HG03097 (cell line): ENCODE measurements at regions not wholly inside any gene's neighbourhood (a gene's known extent, or its start where the extent isn't known, plus 50 kb on each side); places are given as distances from the start of the nearest gene placed in this dataset.
A peak's percentile ranks its signal among the peaks of the same experiment; 100 is the strongest.

Experiments used
- ATAC-seq: cut with Tn5 transposase; IDR thresholded peaks from one replicate; pipeline ENCODE4 v1.9.1; 2021; ENCODE audit not compliant: unreplicated experiment, low FRiP score

- ATAC-seq = no peak
These were observed 51.5 kb downstream of the IRAG1 start for GRCh38 chr11:10641912-10642697.

GRCh38 chr11:10641177-10641911 lies 52.2 kb downstream of the IRAG1 start:
- ATAC-seq = peak; percentile 56

- ATAC-seq = no peak
These were observed 53.2 kb downstream of the IRAG1 start for GRCh38 chr11:10640308-10640707.

GRCh38 chr11:10639350-10639749 lies 54.2 kb downstream of the IRAG1 start:
- ATAC-seq = no peak

GRCh38 chr11:10638316-10638925 lies 55.1 kb downstream of the IRAG1 start:
- no peak for ATAC-seq

- ATAC-seq = no peak
These were observed 55.8 kb downstream of the IRAG1 start for GRCh38 chr11:10637731-10638151.

- ATAC-seq = no peak
These were observed 59.1 kb downstream of the IRAG1 start for GRCh38 chr11:10634407-10634806.

GRCh38 chr11:10633261-10633660 lies 60.3 kb downstream of the IRAG1 start:
- ATAC-seq = no peak

GRCh38 chr11:10632483-10632882 lies 61.1 kb downstream of the IRAG1 start:
- no peak for ATAC-seq

- ATAC-seq = no peak
These were observed 61.8 kb downstream of the IRAG1 start for GRCh38 chr11:10631761-10632160.

GRCh38 chr11:10629411-10630002 lies 61.0 kb upstream of the LYVE1 start:
- no peak for ATAC-seq

GRCh38 chr11:10628508-10629236 lies 60.2 kb upstream of the LYVE1 start:
- ATAC-seq = no peak

GRCh38 chr11:10627816-10628215 lies 59.4 kb upstream of the LYVE1 start:
- no peak for ATAC-seq

GRCh38 chr11:10627291-10627690 lies 58.8 kb upstream of the LYVE1 start:
- no peak for ATAC-seq

- no peak for ATAC-seq
These were observed 57.5 kb upstream of the LYVE1 start for GRCh38 chr11:10625982-10626311.

- ATAC-seq = no peak
These were observed 57.0 kb upstream of the LYVE1 start for GRCh38 chr11:10625281-10625981.

- no peak for ATAC-seq
These were observed 55.6 kb upstream of the LYVE1 start for GRCh38 chr11:10623797-10624761.

GRCh38 chr11:10622957-10623791 lies 54.7 kb upstream of the LYVE1 start:
- no peak for ATAC-seq
